Epithelial cell of proximal tubule (primary cell): ENCODE measurements at regions not wholly inside any gene's neighbourhood (a gene's known extent, or its start where the extent isn't known, plus 50 kb on each side); places are given as distances from the start of the nearest gene placed in this dataset.

Experiments used
- DNase-seq: peaks from one replicate; pipeline ENCODE4 v3.0.0-alpha.2; 2011; ENCODE audit warnings: low read depth
- H3K4me3 ChIP-seq: 2 replicates; pipeline ENCODE4 v1.5.1; 2011; ENCODE audit warnings: low read depth, mild to moderate bottlenecking, low read length
- CTCF ChIP-seq: conservative IDR thresholded peaks from 2 replicates; pipeline ENCODE4 v1.5.1; 2012; ENCODE audit warnings: low read depth, mild to moderate bottlenecking, low read length

GRCh38 chr16:7200320-7200719, 132.3 kb upstream of the RBFOX1 start:
- TF ChIP-seq CTCF, result no peak
- DNase-seq, result no peak
- no peak overlapping the region for H3K4me3 ChIP-seq

GRCh38 chr16:7185689-7186088, 147.0 kb upstream of the RBFOX1 start:
- no peak for TF ChIP-seq CTCF
- no peak overlapping the region for H3K4me3 ChIP-seq
- DNase-seq, result no peak

GRCh38 chr16:7185165-7185564, 147.5 kb upstream of the RBFOX1 start:
- no peak for TF ChIP-seq CTCF
- no peak overlapping the region for H3K4me3 ChIP-seq

GRCh38 chr16:7183768-7184167, 148.9 kb upstream of the RBFOX1 start:
- no peak overlapping the region for H3K4me3 ChIP-seq
- TF ChIP-seq CTCF, result no peak

More at GRCh38 chr16:7185165-7185564, 147.5 kb upstream of the RBFOX1 start:
- DNase-seq, result no peak

GRCh38 chr16:7182510-7183109, 150.0 kb upstream of the RBFOX1 start:
- no peak for TF ChIP-seq CTCF
- DNase-seq, result no peak
- no peak overlapping the region for H3K4me3 ChIP-seq

More at GRCh38 chr16:7183768-7184167, 148.9 kb upstream of the RBFOX1 start:
- no peak for DNase-seq

GRCh38 chr16:7177875-7178274, 154.8 kb upstream of the RBFOX1 start:
- DNase-seq, result no peak
- TF ChIP-seq CTCF, result no peak
- no peak overlapping the region for H3K4me3 ChIP-seq

GRCh38 chr16:7171151-7171550, 161.5 kb upstream of the RBFOX1 start:
- TF ChIP-seq CTCF, result no peak
- DNase-seq, result no peak
- no peak overlapping the region for H3K4me3 ChIP-seq
